ENCODE measurements at regions not wholly inside any gene's neighbourhood (a gene's known extent, or its start where the extent isn't known, plus 50 kb on each side); places are given as distances from the start of the nearest gene placed in this dataset.

DNA sequence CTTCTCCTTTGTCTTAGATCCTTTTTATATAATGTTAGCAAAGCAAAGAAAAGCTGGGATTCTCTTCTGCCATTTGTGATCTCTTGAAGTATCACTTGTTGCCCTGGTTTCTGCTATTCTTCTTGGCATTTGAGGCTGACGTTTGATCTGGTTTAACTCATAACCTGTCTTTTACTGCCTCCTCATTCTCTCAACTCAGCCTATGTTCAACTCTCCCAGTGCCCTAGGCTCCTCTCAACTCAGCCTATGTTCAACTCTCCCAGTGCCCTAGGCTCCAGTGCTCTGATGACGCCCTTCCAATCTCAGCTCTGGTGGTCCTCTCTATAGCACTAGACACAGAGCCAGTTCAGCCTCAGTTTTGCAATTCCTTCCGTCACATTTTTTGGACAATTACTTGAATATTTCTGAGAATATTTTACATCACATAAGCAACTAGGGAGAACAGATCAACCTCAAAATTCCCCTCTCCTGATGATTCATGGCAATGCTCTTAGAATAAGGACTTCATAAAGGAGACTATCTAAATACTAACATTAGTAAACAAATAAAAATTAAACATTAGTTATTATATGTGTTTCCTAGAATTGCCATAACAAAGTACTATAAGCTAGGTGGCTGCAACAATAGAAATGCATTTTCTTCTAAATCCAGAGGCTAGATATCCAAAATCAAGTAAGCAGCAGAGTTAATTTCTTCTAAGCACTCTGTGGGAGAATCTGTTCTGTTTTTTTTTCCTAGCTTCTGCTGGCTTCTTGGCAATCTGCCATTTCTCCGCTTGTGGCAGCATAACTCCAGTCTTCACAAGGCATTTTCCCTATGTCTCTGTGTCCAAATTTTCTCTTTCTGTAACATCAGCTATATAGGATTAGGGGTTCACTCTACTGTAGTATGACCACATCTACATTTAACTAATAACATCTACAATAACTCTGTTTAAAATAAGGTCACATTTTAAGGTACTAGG lies 662.1 kb upstream of the FTMT start:
- DNase-seq: peak in 17 of 56 donors; percentile 0 to 56 (median 11)

DNA sequence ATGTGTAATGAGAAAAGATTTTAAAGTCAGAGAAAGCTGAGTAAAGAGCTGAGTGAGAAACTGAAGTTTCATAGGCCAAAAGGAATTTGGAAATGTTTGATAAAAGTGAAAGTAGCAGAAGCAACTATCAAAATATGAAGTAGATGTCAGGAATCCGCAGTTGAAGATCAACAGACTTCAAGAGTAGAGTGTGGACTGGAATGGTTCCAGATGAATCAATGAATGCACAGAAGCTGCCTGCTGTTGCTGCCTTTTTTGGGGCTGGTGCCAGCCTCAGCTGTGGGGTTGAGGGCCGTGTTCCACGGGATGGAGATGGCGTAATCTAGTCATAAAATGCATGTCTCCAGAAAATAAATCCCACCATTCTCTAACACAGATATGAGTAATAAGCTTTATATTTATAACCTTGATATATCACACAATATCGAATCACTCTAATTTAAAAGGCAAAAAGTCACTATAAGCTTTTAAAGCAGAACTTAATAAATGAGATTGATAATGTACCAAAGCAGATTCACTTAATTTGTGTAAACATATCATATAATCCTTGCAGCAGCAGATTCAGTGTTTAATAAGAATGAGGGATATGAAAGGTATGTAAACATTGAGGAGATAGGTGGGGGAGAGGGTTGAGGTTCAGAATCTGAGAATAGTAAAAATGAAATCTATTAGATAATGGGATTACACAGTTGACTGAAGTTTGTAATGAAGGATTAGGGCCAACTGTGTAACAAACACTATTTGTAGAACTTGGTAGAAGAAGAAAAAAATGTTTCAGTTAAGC lies 652.3 kb upstream of the FTMT start:
- DNase-seq: peak in 14 of 56 donors; percentile 0 to 18 (median 4)

DNA sequence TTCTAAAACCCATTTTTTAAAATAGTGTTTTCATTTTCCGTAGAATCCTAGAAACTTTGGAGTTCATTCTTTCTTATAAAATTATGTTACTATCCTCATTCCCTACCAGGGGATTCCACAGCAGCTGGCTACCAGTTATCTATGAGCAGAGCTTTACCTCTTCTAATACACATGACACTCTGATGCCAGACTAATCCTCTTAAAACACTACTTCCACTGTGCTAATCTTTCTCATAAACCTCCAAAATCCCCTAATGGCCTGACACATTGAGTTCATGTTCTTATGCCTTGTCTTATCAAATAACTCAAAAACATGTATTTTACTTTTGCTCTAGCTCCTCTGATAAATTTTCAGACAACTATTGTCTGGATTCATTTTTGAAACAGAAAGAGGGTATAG lies 633.6 kb upstream of the FTMT start:
- no peak for DNase-seq

DNA sequence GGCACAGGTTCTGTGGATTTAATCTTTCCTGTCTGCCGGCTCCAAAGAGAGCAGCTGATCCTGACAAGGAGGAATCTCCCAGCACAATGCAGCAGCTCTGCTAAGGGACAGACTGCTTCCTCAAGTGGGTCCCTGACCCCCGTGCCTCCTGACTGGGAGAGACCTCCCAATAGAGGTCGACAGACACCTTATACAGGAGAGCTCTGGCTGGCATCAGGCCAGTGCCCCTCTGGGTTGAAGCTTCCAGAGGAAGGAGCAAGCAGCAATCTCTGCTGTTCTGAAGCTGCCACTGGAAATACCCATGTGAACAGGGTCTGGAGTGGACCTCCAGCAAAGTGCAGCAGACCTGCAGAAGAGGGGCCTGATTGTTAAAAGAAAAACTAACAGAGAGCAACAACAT lies 630.2 kb upstream of the FTMT start:
- DNase-seq: no peak

DNA sequence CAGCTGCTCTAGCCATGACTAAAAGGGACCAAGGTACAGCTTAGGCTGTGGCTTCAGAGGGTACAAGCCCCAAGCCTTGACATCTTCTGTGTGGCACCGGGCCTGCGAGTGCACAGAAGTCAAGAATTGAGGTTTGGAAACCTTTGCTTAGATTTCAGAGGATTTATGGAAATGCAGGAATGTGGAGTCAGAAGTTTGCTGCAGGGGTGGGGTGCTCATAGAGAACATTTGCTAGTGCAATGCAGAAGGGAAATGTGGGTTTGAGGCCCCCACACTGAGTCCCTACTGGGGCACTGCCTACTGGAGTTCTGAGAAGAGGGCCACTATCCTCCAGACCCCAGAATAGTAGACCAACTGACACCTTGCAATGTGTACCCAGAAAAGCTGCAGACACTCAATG lies 624.9 kb upstream of the FTMT start:
- DNase-seq: no peak

DNA sequence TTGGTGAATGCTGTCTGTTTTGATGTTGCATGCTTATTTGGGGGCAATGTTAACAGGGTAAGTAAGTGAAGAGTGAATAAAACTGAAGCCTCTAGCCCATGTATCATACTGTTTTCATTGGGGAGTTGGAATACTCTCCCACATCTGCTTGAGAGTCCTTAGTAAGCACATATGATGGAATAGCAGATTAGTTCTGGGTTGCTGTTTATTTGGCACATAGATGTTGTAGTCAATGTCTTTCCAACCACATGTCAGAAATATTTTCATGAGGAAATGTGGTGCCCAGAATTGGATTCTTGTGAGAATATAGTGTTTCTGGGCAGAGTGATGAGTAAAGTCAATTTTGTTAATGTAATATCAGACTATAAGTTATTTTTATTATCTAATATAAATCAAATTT lies 611.7 kb upstream of the FTMT start:
- DNase-seq: no peak

DNA sequence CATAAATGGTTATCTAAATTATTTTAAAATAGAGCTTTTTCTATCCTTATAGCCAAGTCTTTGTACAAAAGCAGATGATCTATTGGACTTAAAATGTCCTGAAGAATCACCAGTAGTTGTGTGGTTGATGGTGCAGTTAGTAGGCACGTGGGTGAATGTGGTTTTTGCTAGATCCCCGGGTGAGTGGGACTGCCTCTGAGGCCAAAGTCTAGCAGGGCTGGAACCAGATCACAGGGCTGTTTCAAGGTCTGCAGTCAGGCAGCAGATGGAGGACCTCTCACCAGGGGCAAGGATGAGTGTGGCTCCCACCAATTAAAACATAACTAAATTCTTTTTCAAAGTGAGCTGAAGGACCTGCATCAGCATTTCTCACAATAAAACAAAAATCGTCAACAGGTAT lies 604.7 kb upstream of the FTMT start:
- DNase-seq: no peak

DNA sequence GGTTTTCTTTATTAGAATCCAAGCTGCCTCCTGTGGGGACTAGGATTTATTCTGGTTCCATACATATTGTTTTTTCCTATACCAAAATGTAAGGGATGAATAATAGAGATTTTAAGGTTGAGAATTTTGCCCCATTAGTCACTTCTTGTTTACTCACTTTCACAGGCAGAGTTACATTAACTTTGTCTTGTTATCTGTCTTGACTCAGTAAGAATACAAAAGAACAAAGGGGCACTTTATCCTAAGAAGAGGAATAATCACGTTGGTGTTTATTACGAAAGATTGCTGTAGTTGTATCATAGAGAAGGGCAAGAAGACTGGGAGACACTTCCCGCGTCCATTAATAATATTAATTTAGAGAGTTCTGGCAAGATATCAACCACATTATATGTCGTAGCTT lies 599.7 kb upstream of the FTMT start:
- DNase-seq: no peak

DNA sequence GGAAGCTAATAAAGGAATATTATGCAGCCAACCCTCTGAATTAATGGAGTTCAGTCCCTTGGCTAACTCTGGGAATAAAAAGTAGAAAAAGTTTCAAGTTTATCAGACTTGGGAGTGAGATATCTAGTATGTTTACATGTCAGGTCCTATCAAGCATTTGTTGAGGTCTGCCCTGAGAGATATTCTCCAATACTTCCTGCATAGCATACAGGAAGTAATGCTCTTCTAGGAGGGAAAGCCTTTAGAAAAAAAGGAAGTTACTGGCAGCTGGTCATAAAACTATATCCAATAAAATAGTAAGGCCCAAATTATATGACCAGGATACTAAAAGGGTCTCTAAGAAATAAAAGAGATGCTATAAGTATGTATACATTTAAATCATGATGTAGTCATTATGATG lies 594.1 kb upstream of the FTMT start:
- no peak for DNase-seq

DNA sequence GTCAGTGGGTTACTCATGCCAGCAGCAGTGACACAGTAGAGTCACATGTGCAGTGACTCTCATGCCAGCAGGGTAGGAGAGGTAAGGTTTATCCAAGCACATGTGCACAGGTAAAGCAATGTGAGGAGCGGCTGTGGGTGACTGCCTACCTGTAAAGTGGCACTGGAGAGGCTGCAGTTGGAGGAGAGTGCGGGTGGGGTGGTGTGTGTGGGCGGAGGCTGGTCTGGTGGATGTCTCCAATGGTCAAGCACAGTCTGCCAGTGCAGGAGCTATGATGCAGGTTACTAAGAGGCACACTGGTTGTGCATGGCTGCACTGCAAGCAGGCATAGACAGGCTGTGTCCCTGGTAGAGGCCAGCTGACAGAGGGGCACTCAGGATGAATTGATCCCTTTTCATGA lies 588.2 kb upstream of the FTMT start:
- no peak for DNase-seq

DNA sequence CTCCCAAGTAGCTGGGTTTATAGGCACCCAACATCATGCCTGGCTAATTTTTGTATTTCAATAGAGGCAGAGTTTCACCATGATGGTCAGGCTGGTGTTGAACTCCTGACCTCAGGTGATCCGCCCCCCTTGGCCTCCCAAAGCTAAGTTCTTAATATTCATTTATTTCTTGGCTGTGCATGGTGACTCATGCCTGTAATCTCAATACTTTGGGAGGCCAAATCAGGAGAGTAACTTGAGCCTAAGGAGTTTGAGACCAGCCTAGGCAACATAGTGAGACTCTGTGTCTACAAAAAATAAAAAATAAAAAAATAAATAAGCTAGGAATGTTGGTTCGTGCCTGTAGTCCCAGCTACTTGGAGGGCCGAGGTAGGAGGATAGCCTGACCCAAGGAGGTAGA lies 587.1 kb upstream of the FTMT start:
- DNase-seq: no peak

DNA sequence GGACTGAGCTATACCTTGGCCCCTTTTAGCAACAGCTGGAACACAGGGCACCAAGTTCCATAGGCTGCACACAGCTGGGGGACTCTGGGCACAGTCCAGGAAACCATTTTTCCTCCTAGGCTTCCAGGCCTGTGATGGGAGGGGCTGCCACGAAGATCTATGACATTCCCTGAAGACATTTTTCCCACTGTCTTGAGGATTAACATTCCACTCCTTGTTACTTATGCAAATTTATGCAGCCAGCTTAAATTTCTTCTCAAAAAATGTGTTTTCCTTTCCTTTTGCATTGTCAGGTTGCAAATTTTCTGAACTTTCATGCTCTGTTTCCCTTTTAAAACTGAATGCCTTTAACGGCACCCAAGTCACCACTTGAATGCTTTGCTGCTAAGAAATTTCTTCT lies 580.1 kb upstream of the FTMT start:
- no peak for DNase-seq

DNA sequence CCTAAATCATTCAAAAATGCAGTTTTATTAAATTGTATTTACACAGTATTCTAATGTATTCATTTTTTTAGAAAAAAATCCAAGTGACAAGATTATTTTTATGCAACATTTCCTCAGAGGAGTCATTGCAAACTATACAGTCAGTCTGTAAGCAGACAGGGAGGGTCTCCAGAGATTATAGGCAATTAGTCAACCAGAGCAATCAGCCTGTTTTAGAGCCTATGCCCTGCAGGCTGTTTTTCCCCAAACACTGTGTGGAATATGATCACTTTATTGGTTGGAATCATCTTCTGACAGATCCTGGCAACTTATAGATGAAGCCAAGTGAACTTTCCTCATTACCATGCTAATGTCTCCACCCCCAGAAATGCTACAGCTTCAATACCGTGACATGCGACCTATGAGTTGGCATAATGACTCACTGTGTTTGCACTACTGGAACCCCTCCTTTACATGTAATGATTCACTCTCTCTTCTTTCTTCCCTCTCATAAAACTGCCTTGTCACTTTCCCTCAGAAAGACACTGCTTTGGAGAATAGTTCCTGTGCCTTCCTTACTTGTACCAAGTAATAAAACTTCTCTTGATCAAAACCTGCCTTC lies 577.7 kb upstream of the FTMT start:
- no peak for DNase-seq

DNA sequence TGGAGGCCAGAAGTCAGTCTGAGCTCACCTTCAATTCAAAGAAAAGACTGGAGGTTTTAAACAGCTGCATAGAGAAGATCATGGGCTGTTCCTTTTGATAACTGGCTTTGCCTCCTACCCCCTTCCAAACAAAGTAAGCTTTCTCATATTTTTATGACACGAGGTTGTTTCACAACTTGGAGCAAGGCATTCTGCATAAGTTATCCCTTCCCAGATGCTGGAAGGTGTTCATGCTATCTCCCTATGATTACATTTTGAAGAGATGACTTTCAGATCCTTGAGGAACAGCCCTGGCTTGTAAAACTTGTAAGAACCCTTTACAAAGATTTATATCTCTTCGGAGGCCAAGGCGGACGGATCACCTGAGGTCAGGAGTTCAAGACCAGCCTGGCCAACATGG lies 571.9 kb upstream of the FTMT start:
- DNase-seq: no peak

DNA sequence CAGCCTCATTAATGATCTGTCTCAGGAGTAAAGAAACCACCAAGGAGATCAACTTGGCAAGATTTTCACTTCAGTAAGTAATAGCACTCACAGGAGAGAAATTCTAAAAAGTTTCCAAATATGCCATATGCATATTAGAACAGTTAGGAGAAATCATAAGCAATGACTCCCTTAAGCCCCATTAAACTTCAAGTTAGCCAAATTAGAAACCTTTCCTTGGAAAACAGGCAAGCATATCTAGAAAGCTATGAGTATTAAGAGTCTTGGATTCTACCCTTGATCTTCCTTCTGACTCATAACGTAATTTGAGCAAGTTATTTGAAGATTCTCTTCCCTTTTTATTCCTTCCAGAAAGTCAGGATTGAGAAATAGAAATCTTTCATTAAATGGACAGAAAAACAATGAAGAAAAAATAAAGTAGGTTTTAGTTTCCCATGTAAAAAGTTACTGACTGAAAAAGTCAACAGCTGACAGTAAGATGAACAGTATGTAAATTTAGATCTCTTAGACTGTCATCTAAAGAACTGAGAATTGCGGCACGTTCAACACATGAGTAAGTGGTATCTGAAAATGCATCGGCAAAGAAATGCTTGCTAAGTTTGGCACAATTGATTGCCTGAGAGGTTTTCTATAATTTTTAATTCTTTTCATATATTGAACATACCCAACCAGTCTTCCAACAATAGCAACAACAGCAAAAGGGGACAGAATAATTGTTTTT lies 565.7 kb upstream of the FTMT start:
- no peak for DNase-seq

DNA sequence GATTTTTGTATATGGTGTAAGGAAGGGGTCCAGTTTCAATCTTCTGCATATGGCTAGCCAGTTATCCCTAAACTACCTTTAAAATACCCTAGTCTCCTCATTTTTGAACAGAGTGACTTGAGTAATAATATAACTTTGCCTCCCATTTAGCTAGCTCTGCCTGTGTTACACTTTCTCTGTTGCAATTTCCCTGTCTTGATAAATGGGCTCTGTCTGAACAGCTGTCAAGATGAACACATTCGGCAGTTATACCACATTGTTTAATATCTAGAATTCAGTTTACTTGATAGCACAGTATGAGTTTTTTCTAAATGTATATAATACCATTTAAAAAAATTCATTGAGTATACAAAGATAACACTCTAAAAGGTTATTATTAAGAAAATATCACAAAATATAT lies 562.9 kb upstream of the FTMT start:
- DNase-seq: no peak

DNA sequence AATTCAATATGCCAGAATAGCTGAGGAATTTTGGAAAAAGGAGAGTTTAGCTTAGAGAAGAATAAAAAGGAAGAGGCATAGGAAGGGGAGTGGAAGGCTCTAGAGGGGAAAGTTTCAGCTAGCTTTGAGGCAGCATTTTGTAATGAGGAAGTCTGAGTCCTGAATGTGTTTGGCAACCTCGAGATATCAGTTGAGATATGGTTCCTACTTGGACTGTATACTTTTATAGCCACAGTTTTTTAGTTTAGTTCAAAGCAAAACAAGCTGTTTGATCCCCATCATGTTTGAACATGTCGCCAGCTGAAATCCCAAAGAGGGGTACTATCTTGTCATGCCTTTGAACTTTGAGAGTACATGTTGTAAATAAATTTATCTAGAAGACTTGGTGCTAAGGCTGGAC lies 559.0 kb upstream of the FTMT start:
- DNase-seq: no peak

DNA sequence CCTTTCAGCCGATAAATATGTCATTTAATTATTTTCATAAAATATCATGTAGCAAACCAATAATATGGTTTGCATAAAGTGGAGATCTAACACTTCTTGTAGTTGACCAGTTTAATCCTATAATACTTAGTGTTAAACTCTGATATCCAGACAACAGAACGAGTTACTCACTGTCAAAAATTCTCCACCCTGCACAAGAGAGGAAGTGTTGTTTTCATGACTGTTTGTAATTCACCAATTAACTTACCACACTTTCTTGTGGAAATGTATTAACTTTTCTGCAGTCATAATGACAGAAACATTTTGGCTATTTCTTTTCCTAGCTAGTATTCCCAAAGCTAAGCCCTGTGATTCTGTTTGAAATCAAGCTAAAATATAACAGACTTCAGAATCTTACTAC lies 555.3 kb upstream of the FTMT start:
- no peak for DNase-seq

DNA sequence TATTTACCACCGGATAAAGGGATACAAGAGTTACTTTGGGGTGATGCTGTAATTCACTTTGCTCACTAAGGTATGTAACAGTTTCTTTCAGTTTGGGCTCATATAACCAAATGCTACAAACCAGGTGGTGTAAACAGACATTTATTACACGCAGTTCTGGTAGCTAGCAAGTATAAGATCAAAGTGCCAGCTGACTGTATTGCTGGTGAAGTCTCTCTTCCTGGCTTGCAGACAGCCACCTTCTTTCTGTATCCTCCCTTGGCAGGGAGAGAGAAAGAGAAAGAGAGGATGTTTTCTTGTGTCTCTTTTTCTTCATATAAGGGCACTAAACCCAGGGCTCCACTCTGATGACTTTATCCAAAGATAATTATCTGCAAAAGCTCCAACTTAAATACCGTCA lies 552.5 kb upstream of the FTMT start:
- DNase-seq: no peak

DNA sequence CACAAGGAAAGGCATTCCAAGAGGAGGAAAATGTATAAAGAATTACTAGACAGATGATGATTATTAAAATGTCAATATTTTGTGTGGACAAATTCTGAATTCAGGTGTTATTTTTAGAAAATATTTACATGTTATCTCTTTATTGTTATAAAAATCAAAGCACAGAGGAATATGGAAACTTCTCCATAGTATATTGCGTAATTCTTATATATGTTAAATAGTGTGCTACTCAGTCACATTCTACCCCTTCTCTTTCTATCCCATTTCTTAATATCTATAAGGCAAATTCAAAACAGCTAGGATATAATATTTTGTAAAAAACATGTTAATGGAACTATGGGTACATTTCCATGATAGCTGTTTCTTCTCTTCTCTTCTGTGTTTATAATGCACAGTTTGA lies 546.8 kb upstream of the FTMT start:
- no peak for DNase-seq

DNA sequence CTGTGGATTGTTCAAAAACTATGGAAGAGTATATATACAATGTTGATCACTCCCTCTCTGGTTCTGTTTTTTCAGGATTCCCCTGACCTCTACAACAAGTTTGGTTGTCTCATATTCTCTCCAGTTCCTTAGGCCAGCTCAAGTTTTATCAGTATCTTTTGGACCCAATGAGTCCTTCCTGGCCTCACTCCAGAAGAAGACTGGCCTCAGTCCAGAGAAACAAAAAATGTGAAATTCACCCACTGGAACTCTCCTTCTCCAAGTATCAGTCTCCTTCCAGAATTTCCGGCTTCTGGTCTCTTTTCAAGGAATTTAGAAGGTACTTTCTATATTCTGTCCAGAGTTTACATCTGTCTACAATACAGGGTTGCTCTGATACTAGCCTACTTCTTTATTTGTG lies 537.8 kb upstream of the FTMT start:
- no peak for DNase-seq

DNA sequence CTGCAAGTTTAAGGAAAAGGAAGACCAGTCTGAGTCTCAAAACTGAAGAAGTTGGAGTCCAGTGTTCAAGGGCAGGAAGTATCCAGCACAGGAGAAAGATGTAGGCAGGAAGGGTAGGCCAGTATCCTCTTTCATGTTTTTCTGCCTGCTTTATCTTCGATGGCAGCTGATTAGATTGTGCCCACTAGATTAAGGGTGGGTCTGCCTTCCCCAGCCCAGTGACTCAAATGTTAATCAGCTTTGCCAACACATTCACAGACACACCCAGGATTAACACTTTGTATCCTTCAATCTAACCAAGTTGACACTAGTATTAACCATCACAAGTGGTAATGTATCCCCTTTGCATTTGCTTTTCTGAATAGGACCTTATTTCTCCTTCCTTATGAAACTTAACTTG lies 535.9 kb upstream of the FTMT start:
- no peak for DNase-seq

All from amygdala (tissue), 56 donors.